C4-2B (cell line): ENCODE measurements at regions not wholly inside any gene's neighbourhood (a gene's known extent, or its start where the extent isn't known, plus 50 kb on each side); places are given as distances from the start of the nearest gene placed in this dataset.

Experiments
- CTCF ChIP-seq: fragments of 450-650 bp; conservative IDR thresholded peaks from 2 replicates; pipeline ENCODE4 v1.5.1; 2017; ENCODE audit warnings: mild to moderate bottlenecking
- ZFX ChIP-seq: fragments of 450-650 bp; IDR thresholded peaks from 2 replicates; pipeline ENCODE4 v1.6.1; 2017

- TF ChIP-seq CTCF (no peak), ZFX (no peak)
Measured at GRCh38 chr1:81547261-81547911, 253.3 kb upstream of the ADGRL2 start.
